Thyroid gland (tissue), 4 donors: ENCODE measurements at regions not wholly inside any gene's neighbourhood (a gene's known extent, or its start where the extent isn't known, plus 50 kb on each side); places are given as distances from the start of the nearest gene placed in this dataset.

Experiments used
- CTCF ChIP-seq, 6 experiments: fragments of 200-600 bp in 3 of 6; fragments of 450-650 bp in 3 of 6; sonication (generic) in 3 of 6; IDR thresholded peaks; one replicate each; pipeline ENCODE4 v1.5.1; 2016 to 2019; ENCODE audit warnings: antibody characterized with exemption in 6 of 6, mild to moderate bottlenecking in 2 of 6, inconsistent platforms in 1 of 6, moderate library complexity in 1 of 6
- POLR2A ChIP-seq, 2 donors: fragments of 450-650 bp; IDR thresholded peaks; one replicate each; pipeline ENCODE4 v1.6.1; 2017; ENCODE audit warnings: antibody characterized with exemption in 2 of 2, mild to moderate bottlenecking in 2 of 2, moderate library complexity in 1 of 2

DNA sequence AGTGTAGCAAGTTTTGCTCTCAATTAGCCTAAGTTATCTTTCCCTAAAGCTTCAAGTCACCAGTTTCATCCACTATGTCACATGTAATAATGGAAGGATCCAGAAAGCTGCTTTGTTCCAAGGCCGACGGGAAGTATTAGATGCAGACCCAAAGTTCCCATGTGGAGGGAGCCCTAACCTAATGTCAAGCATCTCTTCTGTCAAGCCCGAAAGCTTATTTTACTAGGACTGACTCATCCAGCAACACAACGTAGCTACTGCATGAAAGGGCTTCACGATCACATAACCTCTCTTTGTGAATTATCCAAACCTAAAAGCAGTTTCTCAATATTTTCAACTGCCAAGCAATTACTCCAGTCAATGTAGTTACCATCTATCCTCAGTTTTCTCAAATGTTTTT lies 133.4 kb downstream of the SLC6A15 start:
- TF ChIP-seq CTCF (IDR thresholded peaks at IDR 0.05) (no peak), POLR2A (IDR thresholded peaks at IDR 0.05) (no peak)
